ENCODE measurements at regions not wholly inside any gene's neighbourhood (a gene's known extent, or its start where the extent isn't known, plus 50 kb on each side); places are given as distances from the start of the nearest gene placed in this dataset.
"Not testable (repeated sequence)": the region's sequence is repeated elsewhere in the genome, so short reads cannot be mapped to it uniquely, and the experiment has no call there.

GRCh38 chr12:86770871-86771270 is 514.7 kb upstream of the MGAT4C start:
- no peak for DNase-seq (ENCODE audit: low spot score)

- no peak for DNase-seq (ENCODE audit: low spot score)
These were observed 492.7 kb upstream of the MGAT4C start for GRCh38 chr12:86748894-86749293.

- no peak for DNase-seq (ENCODE audit: low spot score)
These were observed 488.5 kb upstream of the MGAT4C start for GRCh38 chr12:86744547-86745212.

GRCh38 chr12:86743875-86744536 is 487.8 kb upstream of the MGAT4C start:
- no peak for DNase-seq (ENCODE audit: low spot score)

GRCh38 chr12:86741531-86741930 is 485.3 kb upstream of the MGAT4C start:
- DNase-seq (ENCODE audit: low spot score): no peak

DNA sequence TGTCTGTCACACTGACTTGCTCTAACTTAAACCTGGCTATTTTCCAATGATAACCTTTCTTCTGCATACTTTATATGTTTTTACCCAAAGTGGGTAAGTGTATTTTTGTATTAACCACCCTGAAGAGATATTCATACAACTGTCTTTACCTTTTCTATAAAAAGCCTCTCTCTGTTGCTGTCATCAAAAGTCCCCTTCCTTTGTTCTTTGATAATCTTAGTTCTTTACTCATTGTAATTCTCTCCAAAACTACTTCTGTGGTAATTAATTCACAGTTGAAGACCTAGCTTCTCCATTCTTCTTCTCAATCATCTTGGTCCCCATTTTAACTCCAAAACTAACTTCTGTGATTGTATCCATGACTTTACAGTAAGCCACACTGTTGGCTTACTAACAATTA is 479.7 kb upstream of the MGAT4C start:
- DNase-seq (ENCODE audit: low spot score): no peak

DNA sequence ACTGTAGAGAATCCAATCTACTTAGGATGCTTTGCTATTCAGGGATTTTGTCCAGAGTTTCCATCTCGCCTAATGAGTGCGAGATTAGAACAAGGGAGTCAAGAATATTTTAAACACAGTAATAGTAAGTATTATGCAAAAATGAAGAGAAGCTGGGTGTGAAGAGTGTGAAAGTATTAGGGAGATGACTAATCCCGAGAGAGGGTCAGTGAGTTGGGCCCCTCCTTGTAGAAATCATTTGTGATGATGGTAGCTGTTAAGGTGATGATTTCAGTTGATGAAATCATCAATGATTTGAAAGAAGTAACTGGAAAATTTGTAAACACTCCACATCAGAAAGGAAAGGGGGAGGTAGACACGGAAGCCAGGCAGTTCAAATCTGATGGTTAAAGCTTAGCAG is 478.9 kb upstream of the MGAT4C start:
- no peak for DNase-seq (ENCODE audit: low spot score)

GRCh38 chr12:86730233-86730632 is 474.0 kb upstream of the MGAT4C start:
- no peak for DNase-seq (ENCODE audit: low spot score)

DNA sequence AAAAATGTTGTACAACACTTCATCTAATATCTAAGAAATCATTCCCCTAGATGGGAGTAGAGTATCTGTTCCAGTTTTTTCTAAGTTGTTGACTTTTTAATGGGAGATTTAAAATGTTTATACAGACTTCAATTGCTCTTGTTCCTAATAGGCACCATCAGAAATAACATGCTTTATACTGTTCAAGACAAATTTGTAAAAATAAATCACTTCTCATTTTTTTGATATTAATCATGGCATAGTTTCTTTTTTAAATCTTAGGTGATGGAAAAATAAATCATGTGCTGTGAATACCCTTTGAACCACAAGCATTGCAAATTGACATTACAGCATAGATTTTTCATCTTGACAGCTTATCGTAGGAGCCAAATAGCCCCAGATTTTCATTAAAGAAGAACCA is 473.5 kb upstream of the MGAT4C start:
- DNase-seq (ENCODE audit: low spot score): no peak

DNA sequence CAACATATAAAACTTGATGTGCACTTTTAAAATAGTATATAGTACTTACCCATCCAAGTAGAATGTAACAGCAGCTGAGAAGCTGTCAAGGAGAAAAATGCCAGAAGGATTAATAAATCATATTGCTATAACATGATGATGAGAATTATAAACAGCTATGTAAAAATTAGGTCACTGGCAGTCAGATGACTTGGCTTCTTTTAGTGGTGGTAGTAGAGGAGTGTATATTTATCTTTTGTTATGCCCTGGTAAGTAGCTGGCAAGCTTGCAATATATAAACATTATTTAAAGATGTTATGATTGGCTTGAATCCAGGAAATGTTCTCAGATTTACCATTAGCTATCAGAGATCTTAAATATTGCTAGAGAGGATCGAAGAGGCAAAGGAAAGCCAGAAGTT is 471.0 kb upstream of the MGAT4C start:
- DNase-seq (ENCODE audit: low spot score): no peak

DNA sequence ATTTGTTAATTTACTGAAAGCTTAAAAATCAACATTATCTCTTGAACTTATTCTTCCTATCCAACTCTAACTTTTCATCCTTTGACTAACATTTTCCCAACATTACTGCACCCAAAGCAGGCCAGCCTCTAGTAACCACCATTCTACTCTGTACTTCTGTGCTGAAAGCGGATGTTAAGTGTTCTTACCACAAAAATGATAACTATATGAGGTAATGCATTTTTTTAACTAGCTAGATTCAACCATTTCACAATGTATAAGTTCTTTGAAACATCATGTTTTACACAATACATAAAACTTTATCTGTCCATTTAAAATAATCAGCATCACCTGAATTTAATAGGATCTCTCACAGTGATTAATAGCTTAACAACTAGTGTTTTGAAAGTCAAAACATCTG is 468.5 kb upstream of the MGAT4C start:
- no peak for DNase-seq (ENCODE audit: low spot score)

DNA sequence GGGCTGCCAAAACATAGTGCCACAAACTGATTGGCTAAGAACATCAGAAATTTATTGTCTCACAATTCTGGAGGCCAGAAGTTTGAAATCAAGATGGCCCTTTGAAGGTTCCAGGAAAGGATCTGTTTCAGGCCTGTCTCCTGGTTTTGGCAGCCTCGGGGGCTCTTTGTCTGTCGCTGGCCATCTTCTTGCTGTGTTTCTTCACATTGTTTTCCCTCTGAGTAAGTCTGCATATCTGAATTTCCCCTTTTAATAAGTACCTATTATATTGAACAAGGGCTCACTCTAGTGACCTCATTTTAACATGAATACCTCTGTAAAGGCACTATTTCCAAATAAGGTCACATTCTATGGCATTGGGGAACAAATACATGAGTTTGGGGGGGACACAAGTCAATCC is 467.1 kb upstream of the MGAT4C start:
- DNase-seq (ENCODE audit: low spot score): no peak

- no peak for DNase-seq (ENCODE audit: low spot score)
These were observed 465.7 kb upstream of the MGAT4C start for GRCh38 chr12:86721713-86722397.

DNA sequence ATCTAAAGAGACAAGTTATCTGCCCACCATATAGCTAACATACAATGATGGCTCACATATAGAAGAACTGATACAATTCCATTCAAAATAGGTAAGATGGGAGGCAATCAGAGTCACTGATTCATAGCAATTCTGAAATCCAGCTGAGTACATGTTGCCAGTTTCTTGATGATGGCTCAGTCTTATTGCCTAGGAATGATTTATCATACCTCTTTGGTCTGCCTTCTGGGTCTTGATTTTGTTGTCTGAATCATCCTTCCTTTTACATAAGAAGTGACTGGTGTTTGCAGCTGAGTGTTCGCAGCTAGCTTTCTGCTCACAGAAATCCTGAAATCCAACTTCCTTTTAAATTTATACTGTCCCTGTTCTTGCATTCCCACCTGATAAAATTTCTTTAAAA is 463.2 kb upstream of the MGAT4C start:
- no peak for DNase-seq (ENCODE audit: low spot score)

GRCh38 chr12:86713121-86713520 is 456.9 kb upstream of the MGAT4C start:
- no peak for DNase-seq (ENCODE audit: low spot score)

GRCh38 chr12:86712425-86712843 is 456.2 kb upstream of the MGAT4C start:
- DNase-seq (ENCODE audit: low spot score): no peak

- no peak for DNase-seq (ENCODE audit: low spot score)
These were observed 455.5 kb upstream of the MGAT4C start for GRCh38 chr12:86711731-86712130.

DNA sequence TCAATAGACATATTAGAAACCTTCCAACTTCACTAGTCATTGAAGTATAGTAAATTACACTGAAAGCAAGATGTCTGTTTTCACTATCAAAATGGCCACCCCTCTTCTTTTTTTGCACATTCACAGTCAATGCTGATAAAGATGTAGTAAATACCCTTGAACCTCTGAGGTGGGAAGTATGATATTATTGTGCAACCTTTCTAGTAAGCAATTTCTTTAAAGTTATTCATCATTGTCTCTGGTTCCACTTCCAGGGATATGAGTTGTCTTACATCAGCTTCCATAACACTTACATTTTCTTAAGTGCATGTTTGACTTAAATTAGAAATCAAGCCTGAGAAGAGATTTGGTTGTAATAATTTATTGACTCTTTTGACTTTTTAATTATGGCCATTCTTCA is 453.9 kb upstream of the MGAT4C start:
- DNase-seq (ENCODE audit: low spot score): no peak

DNA sequence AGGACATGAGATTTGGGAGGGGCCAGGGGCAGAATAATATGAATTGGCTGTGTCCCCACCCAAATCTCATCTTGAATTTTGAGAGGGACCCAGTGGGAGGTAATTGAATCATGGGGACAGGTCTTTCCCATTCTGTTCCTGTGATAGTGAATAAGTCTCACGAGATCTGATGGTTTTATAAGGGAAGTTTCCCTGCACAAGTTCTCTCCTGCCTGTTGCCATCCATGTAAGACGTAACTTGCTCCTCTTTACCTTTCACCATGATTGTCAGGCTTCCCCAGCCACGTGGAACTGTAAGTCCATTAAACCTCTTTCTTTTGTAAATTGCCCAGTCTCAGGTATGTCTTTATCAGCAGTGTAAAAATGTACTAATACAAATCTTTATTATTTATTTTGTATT is 452.8 kb upstream of the MGAT4C start:
- not testable (repeated sequence) for DNase-seq (ENCODE audit: low spot score)

GRCh38 chr12:86698641-86698980 is 442.4 kb upstream of the MGAT4C start:
- no peak for DNase-seq (ENCODE audit: low spot score)

DNA sequence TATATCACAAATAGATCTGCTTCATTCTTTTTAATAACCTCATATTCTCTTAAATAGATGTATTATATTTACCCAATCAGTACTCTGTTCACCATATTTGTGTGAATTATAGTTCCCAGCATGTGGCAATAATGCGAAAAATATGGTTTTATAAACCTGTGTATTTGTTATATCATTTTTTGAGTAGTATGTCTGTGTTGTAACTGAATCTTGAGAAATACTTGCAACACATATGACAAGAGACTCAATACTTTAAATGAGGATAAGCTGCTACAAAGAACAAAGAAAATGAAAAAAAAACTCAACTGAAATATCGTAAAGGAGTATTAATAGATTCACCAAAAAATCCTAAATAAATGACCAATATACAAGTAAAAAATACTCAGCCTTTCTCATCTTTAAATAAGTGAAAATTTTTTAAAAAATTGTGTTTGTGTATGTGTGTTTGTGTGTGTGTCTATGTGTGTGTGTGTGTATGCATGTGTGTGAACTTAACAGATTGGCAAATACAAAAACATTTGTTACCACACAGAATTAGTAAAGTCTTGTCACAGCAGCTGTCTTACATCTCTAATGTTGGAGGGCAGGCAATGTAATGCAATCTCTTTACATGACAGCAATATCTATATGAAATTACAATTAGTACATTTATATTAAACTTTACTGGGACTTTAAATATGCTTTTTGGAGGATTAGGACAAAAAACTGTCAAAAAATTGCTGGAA is 441.9 kb upstream of the MGAT4C start:
- DNase-seq (ENCODE audit: low spot score): no peak

DNA sequence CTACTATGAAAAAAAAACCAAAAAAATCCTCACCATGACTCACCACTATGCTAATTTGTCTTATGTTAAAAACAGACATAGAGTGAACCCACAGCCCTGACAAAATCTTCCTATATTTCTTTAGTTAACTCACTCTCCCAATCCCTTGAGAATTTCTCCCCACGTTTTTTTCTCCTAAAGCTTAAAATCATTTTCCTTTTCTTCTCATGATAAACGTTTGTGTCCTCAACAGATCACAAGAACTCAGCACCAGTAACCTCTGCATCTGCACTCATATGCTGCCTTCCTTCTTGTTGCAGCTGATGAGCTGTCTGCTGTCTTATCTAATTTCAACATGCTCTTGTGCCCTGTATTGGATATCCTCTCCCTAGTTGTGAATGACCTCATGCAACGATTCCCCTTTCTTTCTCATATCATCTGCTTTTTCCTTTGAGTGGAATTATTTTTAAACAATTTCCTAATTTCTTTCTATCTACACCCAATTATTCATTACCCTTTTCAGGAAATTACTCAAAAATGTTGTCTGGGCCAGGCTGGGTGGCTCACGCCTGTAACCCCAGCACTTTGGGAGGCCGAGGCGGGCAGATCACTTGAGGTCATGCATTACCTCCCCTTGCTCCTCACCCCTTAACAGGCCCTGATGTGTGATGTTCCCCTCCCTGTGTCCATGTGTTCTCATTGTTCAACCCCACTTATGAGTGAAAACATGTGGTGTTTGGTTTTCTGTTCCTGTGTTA is 427.5 kb upstream of the MGAT4C start:
- no peak for DNase-seq (ENCODE audit: low spot score)

All from CD4-positive, alpha-beta T cell treated with Interleukin-15 for 4 hours (primary cell).